ENCODE measurements at regions not wholly inside any gene's neighbourhood (a gene's known extent, or its start where the extent isn't known, plus 50 kb on each side); places are given as distances from the start of the nearest gene placed in this dataset.

DNA sequence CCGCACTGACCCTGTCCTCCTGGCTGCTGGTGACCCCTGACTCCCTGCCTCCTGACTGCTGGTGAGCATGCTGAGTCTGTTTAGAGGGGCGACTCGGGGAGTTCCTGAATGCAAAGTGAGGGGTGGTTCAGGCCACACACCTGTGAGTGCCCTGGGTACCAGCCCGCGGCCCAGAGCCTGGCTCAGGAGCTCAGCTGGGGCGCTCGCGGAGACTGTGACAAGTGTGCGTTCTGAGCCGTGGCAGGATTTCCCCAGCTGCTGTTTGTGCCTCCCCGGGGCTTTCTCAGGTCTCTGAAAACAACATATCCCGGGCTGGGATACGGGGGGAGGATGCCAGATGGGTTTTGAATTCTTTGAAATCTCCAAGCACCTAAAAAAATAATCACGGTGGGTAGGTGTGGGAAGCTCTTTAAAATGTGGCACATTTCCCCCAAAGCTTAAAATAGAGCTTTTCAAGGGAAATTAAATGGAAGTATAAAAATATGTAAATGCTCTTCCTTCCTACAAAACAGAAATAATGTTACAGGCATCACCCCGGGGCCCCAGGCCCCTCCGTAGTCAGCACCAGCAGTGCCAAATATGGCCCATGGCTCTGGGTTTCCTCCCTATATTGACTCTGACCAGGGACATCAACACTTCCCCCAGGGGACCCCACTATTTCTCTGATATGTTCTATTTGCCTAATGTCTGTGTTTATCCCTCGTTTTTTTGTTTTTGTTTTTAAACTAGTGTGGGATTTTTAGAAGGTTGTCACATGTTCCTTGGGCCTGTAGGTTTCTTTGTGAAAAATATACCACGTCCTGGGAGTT, 49.9 kb upstream of the TAGAP start:
- no peak overlapping the region for H3K4me3 ChIP-seq (ENCODE audit: low read depth, low read length)
- peak; percentile 73 for DNase-seq (ENCODE audit: low read depth)
- no peak for TF ChIP-seq CTCF (IDR thresholded peaks at IDR 0.05; ENCODE audit: insufficient read depth, low read depth, low read length, missing control alignments)
